ENCODE measurements at regions not wholly inside any gene's neighbourhood (a gene's known extent, or its start where the extent isn't known, plus 50 kb on each side); places are given as distances from the start of the nearest gene placed in this dataset.

- no peak for DNase-seq (ENCODE audit: extremely low read depth, low read depth)
- TF ChIP-seq, protein P1, sequence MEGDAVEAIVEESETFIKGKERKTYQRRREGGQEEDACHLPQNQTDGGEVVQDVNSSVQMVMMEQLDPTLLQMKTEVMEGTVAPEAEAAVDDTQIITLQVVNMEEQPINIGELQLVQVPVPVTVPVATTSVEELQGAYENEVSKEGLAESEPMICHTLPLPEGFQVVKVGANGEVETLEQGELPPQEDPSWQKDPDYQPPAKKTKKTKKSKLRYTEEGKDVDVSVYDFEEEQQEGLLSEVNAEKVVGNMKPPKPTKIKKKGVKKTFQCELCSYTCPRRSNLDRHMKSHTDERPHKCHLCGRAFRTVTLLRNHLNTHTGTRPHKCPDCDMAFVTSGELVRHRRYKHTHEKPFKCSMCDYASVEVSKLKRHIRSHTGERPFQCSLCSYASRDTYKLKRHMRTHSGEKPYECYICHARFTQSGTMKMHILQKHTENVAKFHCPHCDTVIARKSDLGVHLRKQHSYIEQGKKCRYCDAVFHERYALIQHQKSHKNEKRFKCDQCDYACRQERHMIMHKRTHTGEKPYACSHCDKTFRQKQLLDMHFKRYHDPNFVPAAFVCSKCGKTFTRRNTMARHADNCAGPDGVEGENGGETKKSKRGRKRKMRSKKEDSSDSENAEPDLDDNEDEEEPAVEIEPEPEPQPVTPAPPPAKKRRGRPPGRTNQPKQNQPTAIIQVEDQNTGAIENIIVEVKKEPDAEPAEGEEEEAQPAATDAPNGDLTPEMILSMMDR (IDR thresholded peaks at IDR 0.05; ENCODE audit: low read depth, low read length) = no peak
Measured at GRCh38 chr7:68576366-68576765, 1021.9 kb upstream of the AUTS2 start.

DNA sequence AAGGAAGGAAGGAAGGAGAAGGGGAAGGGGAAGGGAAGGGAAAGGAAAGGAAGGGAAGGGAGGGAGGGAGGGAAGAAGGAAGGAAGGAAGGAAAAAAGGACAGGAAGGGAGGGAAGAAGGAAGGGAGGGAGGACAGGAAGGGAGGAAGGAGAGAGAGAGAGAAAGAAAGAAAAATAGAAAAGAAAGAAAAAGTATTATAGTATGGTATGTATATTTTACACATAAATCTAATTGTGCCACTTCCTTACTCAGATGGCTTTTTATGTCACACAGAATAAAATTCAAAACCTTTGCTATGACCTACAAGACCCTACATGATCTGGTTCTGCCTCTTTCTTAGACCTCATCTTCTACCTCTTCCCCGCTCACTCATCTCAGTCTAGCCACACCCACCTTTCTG lies 1016.9 kb upstream of the AUTS2 start:
- TF ChIP-seq, protein P1 (IDR thresholded peaks at IDR 0.05; ENCODE audit: low read depth, low read length) = no peak

DNA sequence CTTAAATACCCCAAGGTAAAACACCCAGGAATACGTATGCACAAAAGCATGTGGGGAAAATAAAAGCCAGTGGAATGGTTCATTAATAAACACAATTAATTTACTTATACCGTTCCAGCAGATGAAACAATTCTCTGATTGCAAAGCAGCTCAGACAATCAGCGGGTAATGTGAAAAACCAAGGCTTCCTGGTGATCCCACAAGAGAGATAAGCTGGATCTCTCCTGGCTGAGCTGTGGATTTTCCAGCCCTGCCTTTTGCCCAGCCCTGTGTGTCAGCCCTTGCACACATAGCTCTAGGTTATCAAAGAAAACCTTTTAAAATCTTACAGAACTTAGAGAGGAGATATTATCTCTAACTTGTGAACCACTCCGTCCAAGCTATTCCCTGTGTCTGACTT lies 1010.7 kb upstream of the AUTS2 start:
- no peak for DNase-seq (ENCODE audit: extremely low read depth, low read depth)
- TF ChIP-seq, protein P1 (IDR thresholded peaks at IDR 0.05; ENCODE audit: low read depth, low read length) = no peak

More for the DNA sequence above, 1016.9 kb upstream of the AUTS2 start:
- DNase-seq (ENCODE audit: extremely low read depth, low read depth) = no peak

DNA sequence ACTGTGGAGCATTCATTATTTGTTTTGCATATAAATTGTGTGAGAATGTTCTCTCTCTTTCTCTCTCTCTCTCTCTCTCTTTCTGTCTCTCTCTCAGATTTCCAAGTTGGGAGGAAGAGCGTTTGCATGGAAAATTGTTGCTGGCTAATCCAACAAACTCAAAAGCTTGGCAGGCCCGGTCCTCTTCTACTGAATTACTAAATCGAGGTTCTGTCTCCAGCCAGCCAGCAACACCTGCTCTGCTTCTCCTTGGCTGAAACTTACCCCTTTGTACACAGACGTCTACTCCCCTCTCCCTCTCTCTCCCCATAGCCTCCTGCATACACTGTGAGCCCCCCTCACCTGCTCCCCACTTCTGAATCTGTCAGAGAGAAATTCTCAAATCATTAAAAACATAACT lies 996.4 kb upstream of the AUTS2 start:
- DNase-seq (ENCODE audit: extremely low read depth, low read depth) = no peak
- TF ChIP-seq, protein P1 (IDR thresholded peaks at IDR 0.05; ENCODE audit: low read depth, low read length) = no peak

DNA sequence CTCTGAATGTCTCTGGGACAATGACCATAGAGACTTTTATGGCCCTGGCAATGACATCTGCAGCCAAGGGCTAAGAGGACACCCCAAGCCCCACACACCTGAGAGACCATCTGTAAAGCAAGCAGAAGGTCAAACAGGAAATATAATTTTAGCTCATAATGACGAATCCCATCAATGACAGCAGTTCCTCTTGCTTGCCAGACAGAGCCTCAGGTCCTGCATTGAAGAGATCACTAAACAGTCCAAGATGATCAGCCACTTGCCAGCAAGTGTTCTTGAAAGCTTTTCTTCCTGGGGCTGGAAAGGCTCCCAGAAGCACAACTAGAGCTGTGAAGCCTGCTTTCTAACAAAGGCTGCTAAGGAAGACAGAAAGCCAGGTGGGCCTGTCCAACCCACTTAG lies 993.7 kb upstream of the AUTS2 start:
- TF ChIP-seq, protein P1 (IDR thresholded peaks at IDR 0.05; ENCODE audit: low read depth, low read length) = no peak
- DNase-seq (ENCODE audit: extremely low read depth, low read depth) = no peak

GRCh38 chr7:68610701-68611100 lies 987.6 kb upstream of the AUTS2 start:
- TF ChIP-seq, protein P1 (IDR thresholded peaks at IDR 0.05; ENCODE audit: low read depth, low read length) = no peak
- no peak for DNase-seq (ENCODE audit: extremely low read depth, low read depth)

DNA sequence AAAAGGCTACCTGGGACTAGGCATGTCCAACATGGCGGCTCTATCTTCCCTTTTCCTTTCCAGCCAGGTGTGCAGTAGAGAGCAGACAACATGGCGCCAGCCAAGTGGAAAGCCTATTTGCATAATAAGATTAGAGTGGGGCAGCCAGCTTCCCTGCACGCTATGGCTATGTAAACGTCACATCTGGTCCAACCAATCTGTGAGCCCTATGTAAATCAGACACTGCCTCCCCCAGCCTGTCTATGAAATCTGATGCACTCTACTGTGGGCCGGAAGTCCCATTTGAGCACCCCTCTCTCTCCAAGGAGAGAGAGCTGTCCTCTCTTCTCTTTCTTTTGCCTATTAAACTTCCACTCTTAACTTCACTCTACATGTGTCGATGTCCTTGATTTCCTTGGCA lies 984.9 kb upstream of the AUTS2 start:
- TF ChIP-seq, protein P1 (IDR thresholded peaks at IDR 0.05; ENCODE audit: low read depth, low read length) = no peak
- no peak for DNase-seq (ENCODE audit: extremely low read depth, low read depth)

All from AG09319 (cell line).